H9 (cell line): ENCODE measurements at regions not wholly inside any gene's neighbourhood (a gene's known extent, or its start where the extent isn't known, plus 50 kb on each side); places are given as distances from the start of the nearest gene placed in this dataset.

Source experiments
- DNase-seq: peaks from one replicate; pipeline ENCODE4 v3.0.0-alpha.2; 2017
- H2AFZ ChIP-seq: one replicate; pipeline ENCODE4 v1.6.1; 2013; ENCODE audit warnings: mild to moderate bottlenecking, low read length, control low read depth, moderate library complexity
- H2AK5ac ChIP-seq: 2 replicates; pipeline ENCODE4 v1.6.1; 2013; ENCODE audit warnings: low read length, control low read depth, mixed read lengths; ENCODE audit not compliant: insufficient read length
- H2BK120ac ChIP-seq: one replicate; pipeline ENCODE4 v1.6.1; 2013; ENCODE audit warnings: low read depth, mild to moderate bottlenecking, low read length, control low read depth, inconsistent platforms; ENCODE audit not compliant: poor library complexity, severe bottlenecking
- H2BK12ac ChIP-seq: 2 replicates; pipeline ENCODE4 v1.6.1; 2013; ENCODE audit warnings: low read length, control low read depth, mixed read lengths, low read depth; ENCODE audit not compliant: insufficient read length
- H2BK15ac ChIP-seq: 2 replicates; pipeline ENCODE4 v1.6.1; 2013; ENCODE audit warnings: low read depth, low read length, control low read depth
- H2BK20ac ChIP-seq: one replicate; pipeline ENCODE4 v1.6.1; 2013; ENCODE audit warnings: low read depth, mild to moderate bottlenecking, low read length, control low read depth, inconsistent platforms; ENCODE audit not compliant: poor library complexity, severe bottlenecking
- H2BK5ac ChIP-seq: 2 replicates; pipeline ENCODE4 v1.6.1; 2013; ENCODE audit warnings: low read length, control low read depth, mixed read lengths; ENCODE audit not compliant: insufficient read length
- H3K14ac ChIP-seq: 2 replicates; pipeline ENCODE4 v1.6.1; 2013; ENCODE audit warnings: low read length, control low read depth; ENCODE audit not compliant: insufficient read depth
- H3K18ac ChIP-seq: 2 replicates; pipeline ENCODE4 v1.6.1; 2013; ENCODE audit warnings: low read depth, mild to moderate bottlenecking, mixed read lengths, low read length, control low read depth; ENCODE audit not compliant: insufficient read length
- H3K23ac ChIP-seq: 2 replicates; pipeline ENCODE4 v1.6.1; 2013; ENCODE audit warnings: low read length, control low read depth, mixed read lengths, low read depth; ENCODE audit not compliant: insufficient read length
- H3K23me2 ChIP-seq: 2 replicates; pipeline ENCODE4 v1.6.1; 2013; ENCODE audit warnings: low read depth, mild to moderate bottlenecking, mixed read lengths, low read length, control low read depth; ENCODE audit not compliant: insufficient read length, poor library complexity, severe bottlenecking
- H3K27ac ChIP-seq: 2 replicates; pipeline ENCODE4 v1.5.1; 2013; ENCODE audit warnings: low read length, control low read depth, mixed read lengths, low read depth; ENCODE audit not compliant: insufficient read length
- H3K27me3 ChIP-seq: 2 replicates; pipeline ENCODE4 v1.6.1; 2013; ENCODE audit warnings: low read length, control low read depth, inconsistent platforms; ENCODE audit not compliant: insufficient read depth
- H3K4ac ChIP-seq: 2 replicates; pipeline ENCODE4 v1.6.1; 2013; ENCODE audit warnings: low read depth, mild to moderate bottlenecking, control low read depth, inconsistent platforms, low read length, moderate library complexity
- H3K4me1 ChIP-seq: 2 replicates; pipeline ENCODE4 v1.6.1; 2013; ENCODE audit warnings: low read length, control low read depth, inconsistent platforms; ENCODE audit not compliant: insufficient read depth
- H3K4me2 ChIP-seq: 2 replicates; pipeline ENCODE4 v1.6.1; 2013; ENCODE audit warnings: low read length, control low read depth, mixed read lengths; ENCODE audit not compliant: insufficient read length, insufficient read depth
- H3K56ac ChIP-seq: 2 replicates; pipeline ENCODE4 v1.6.1; 2013; ENCODE audit warnings: low read depth, mild to moderate bottlenecking, mixed read lengths, low read length, control low read depth; ENCODE audit not compliant: insufficient read length
- H3K79me1 ChIP-seq: 2 replicates; pipeline ENCODE4 v1.6.1; 2013; ENCODE audit warnings: low read depth, mild to moderate bottlenecking, moderate library complexity, low read length, control low read depth, inconsistent platforms; ENCODE audit not compliant: insufficient read depth, poor library complexity, severe bottlenecking
- H3K79me2 ChIP-seq: 2 replicates; pipeline ENCODE4 v1.6.1; 2013; ENCODE audit warnings: low read length, control low read depth, inconsistent platforms; ENCODE audit not compliant: insufficient read depth
- H3K9ac ChIP-seq: 2 replicates; pipeline ENCODE4 v1.6.1; 2013; ENCODE audit warnings: low read length, control low read depth, mixed read lengths; ENCODE audit not compliant: insufficient read length; ENCODE audit errors: extremely low read depth
- H3K9me3 ChIP-seq: one replicate; pipeline ENCODE4 v1.6.1; 2013; ENCODE audit warnings: low read depth, low read length, inconsistent platforms; ENCODE audit not compliant: control insufficient read depth
- H3T11ph ChIP-seq: one replicate; pipeline ENCODE4 v1.6.1; 2013; ENCODE audit warnings: mild to moderate bottlenecking, low read length, control low read depth, inconsistent platforms
- H4K20me1 ChIP-seq: one replicate; pipeline ENCODE4 v1.6.1; 2013; ENCODE audit not compliant: control insufficient read depth, insufficient read length, insufficient read depth
- H4K5ac ChIP-seq: 2 replicates; pipeline ENCODE4 v1.6.1; 2013; ENCODE audit warnings: low read depth, mild to moderate bottlenecking, mixed read lengths, low read length, control low read depth; ENCODE audit not compliant: insufficient read length
- H4K8ac ChIP-seq: replicated peaks from 2 replicates; pipeline ENCODE4 v1.6.1; 2013; ENCODE audit warnings: low read length, control low read depth, mixed read lengths, low read depth; ENCODE audit not compliant: insufficient read length
- H4K91ac ChIP-seq: 2 replicates; pipeline ENCODE4 v1.6.1; 2013; ENCODE audit warnings: low read depth, mild to moderate bottlenecking, moderate library complexity, mixed read lengths, low read length, control low read depth; ENCODE audit not compliant: insufficient read length
- H3K27ac Mint-ChIP-seq, 3 experiments: 2 replicates in 2 of 3; 3 replicates in 1 of 3; pipeline ENCODE4 v1.8.0; 2020 to 2021; ENCODE audit warnings: mixed read lengths in 3 of 3, mild to moderate bottlenecking in 1 of 3, moderate library complexity in 1 of 3
- H3K27me3 Mint-ChIP-seq: 2 replicates; pipeline ENCODE4 v1.8.0; 2021; ENCODE audit warnings: low read depth, mild to moderate bottlenecking, moderate library complexity, mixed read lengths
- H3K36me3 Mint-ChIP-seq, 3 experiments: 2 replicates in 2 of 3; 3 replicates in 1 of 3; pipeline ENCODE4 v1.8.0; 2020 to 2021; ENCODE audit warnings: low read depth in 3 of 3, mixed read lengths in 3 of 3; ENCODE audit not compliant: insufficient read depth in 1 of 3
- H3K4me1 Mint-ChIP-seq, 2 experiments: 2 replicates each; pipeline ENCODE4 v1.8.0; 2020; ENCODE audit warnings: mixed read lengths in 2 of 2
- H3K4me3 Mint-ChIP-seq, 2 experiments: 2 replicates in 1 of 2; 3 replicates in 1 of 2; pipeline ENCODE4 v1.8.0; 2020 to 2021; ENCODE audit warnings: mild to moderate bottlenecking in 2 of 2, mixed read lengths in 2 of 2, moderate library complexity in 1 of 2
- H3K9me3 Mint-ChIP-seq, 2 experiments: 2 replicates in 1 of 2; 3 replicates in 1 of 2; pipeline ENCODE4 v1.8.0; 2020; ENCODE audit warnings: mild to moderate bottlenecking in 2 of 2, mixed read lengths in 2 of 2, moderate library complexity in 1 of 2
- WGBS: extraction: QIAGEN DNeasy Blood & Tissue Kit; methylation state at CpG from one replicate; pipeline ENCODE4 v1.1.7; 2013; ENCODE audit warnings: missing lambda C conversion rate, low lambda C conversion rate, mixed read lengths; ENCODE audit not compliant: insufficient read length; ENCODE audit errors: extremely low coverage; 5-methylcytosine and 5-hydroxymethylcytosine counted together
- TF ChIP-seq, protein P1 (sequence below): fragments of 200-600 bp; sonication (generic); conservative IDR thresholded peaks from 3 replicates; pipeline ENCODE4 v1.8.0; 2021; ENCODE audit warnings: antibody characterized with exemption, mild to moderate bottlenecking

DNA sequence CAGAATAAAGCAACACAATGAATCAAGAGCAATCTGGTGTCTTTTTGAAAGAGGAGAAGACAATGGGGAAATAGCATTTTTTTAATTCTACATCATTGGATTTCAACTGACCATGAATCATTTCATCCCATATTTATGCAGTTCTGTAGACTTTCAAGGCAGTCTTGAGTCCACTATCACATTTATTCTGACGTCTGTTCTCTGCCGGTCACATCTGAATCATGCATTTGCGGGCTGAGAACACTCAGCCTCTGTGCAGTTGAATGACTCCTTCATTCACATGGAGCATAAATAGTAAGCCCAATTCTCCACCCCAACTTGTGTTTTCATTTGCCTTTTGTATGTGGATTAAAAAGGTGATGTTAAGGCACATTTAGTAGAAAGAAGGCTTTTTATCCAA is 128.2 kb downstream of the AKAIN1 start:
- Histone ChIP-seq H3K27ac (no peak overlapping the region), H3K23me2 (no peaks in the 10 kb centered on the region), H3K4ac (no peak overlapping the region), H2BK12ac (no peak overlapping the region), H2BK15ac (no peak overlapping the region), H3K4me2 (no peak overlapping the region), H4K8ac (no peak overlapping the region), H3K79me1 (no peaks in the 10 kb centered on the region), H3K9ac (no peak overlapping the region), H3K79me2 (no peaks in the 10 kb centered on the region), H2BK120ac (no peak overlapping the region), H4K91ac (no peak overlapping the region), H2AK5ac (no peak overlapping the region), H3K23ac (no peak overlapping the region), H3K27me3 (no peaks in the 10 kb centered on the region), H4K5ac (no peak overlapping the region), H3K56ac (no peak overlapping the region), H3K9me3 (no peaks in the 10 kb centered on the region), H3T11ph (no peak overlapping the region), H3K4me1 (no peaks in the 10 kb centered on the region), H2BK5ac (no peak overlapping the region), H2BK20ac (no peak overlapping the region), H3K18ac (no peak overlapping the region), H2AFZ (no peak overlapping the region), H3K14ac (no peak overlapping the region), H4K20me1 (no peaks in the 10 kb centered on the region)
- Mint-ChIP-seq H3K27me3 (no peaks in the 10 kb centered on the region; the same call in 1 of the 2 replicates), H3K4me1 (0 out of 4 replicates have a peak, but pooled peaks cover 2 to 4% of the 10 kb centered on the region in 2 experiments), H3K4me3 (no peak overlapping the region), H3K9me3 (no peaks in the 10 kb centered on the region), H3K27ac (no peak overlapping the region), H3K36me3 (no peaks in the 10 kb centered on the region)
- no CpG with 5 or more reads among the region's 3 CpGs for WGBS
- DNase-seq: no peak
- TF ChIP-seq, protein P1, sequence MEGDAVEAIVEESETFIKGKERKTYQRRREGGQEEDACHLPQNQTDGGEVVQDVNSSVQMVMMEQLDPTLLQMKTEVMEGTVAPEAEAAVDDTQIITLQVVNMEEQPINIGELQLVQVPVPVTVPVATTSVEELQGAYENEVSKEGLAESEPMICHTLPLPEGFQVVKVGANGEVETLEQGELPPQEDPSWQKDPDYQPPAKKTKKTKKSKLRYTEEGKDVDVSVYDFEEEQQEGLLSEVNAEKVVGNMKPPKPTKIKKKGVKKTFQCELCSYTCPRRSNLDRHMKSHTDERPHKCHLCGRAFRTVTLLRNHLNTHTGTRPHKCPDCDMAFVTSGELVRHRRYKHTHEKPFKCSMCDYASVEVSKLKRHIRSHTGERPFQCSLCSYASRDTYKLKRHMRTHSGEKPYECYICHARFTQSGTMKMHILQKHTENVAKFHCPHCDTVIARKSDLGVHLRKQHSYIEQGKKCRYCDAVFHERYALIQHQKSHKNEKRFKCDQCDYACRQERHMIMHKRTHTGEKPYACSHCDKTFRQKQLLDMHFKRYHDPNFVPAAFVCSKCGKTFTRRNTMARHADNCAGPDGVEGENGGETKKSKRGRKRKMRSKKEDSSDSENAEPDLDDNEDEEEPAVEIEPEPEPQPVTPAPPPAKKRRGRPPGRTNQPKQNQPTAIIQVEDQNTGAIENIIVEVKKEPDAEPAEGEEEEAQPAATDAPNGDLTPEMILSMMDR: no peak
